ENCODE measurements at regions not wholly inside any gene's neighbourhood (a gene's known extent, or its start where the extent isn't known, plus 50 kb on each side); places are given as distances from the start of the nearest gene placed in this dataset.

GRCh38 chr11:131240421-131240820 lies 130.0 kb upstream of the NTM start:
- Histone ChIP-seq H3K9me3 (replicated peaks; ENCODE audit: control insufficient read depth, insufficient read depth, low read depth, low read length) (no peaks in the 10 kb centered on the region), H2AFZ (ENCODE audit: low read depth, low read length) (no peak overlapping the region), H3K4me3 (no peak overlapping the region), H3K27ac (ENCODE audit: extremely low read depth, low read depth, low read length) (no peak overlapping the region), H3K36me3 (ENCODE audit: control insufficient read depth, insufficient read depth, low read length) (no peaks in the 10 kb centered on the region), H3K9me1 (ENCODE audit: control insufficient read depth, insufficient read depth, low read length) (no peaks in the 10 kb centered on the region), H3K27me3 (ENCODE audit: control insufficient read depth in 2 of 2, insufficient read depth in 2 of 2, low read length in 2 of 2) (peaks cover 0 to 5% of the 10 kb centered on the region in 2 experiments; a peak in 1 of 5 replicates), H3K4me2 (ENCODE audit: insufficient read depth, low read length) (no peak overlapping the region), H4K20me1 (replicated peaks; ENCODE audit: control insufficient read depth, insufficient read depth, low read length) (no peaks in the 10 kb centered on the region), H3K9ac (ENCODE audit: insufficient read depth in 1 of 2, low read depth in 2 of 2, low read length in 2 of 2) (no peak overlapping the region), H3K79me2 (ENCODE audit: control insufficient read depth, insufficient read depth, low read length) (no peaks in the 10 kb centered on the region), H3K4me1 (replicated peaks in 1 of 2; ENCODE audit: control insufficient read depth in 2 of 2, insufficient read depth in 2 of 2, low read length in 2 of 2) (no peaks in the 10 kb centered on the region)
- TF ChIP-seq BRF1 (IDR thresholded peaks at IDR 0.05; ENCODE audit: borderline replicate concordance, extremely low read depth, insufficient read length) (no peak), YBX1 (IDR thresholded peaks at IDR 0.05) (no peak), NRF1 (conservative IDR thresholded peaks at IDR 0.05 in 1 of 2, IDR thresholded peaks at IDR 0.05 in 1 of 2) (no peak), LCOR (CRISPR knock-in tag; IDR thresholded peaks at IDR 0.05) (no peak), SMAD4 (CRISPR knock-in tag; conservative IDR thresholded peaks at IDR 0.05) (no peak), ZNF586 (CRISPR knock-in tag; conservative IDR thresholded peaks at IDR 0.05) (no peak), FOXA3 (CRISPR knock-in tag; conservative IDR thresholded peaks at IDR 0.05 in 1 of 2, IDR thresholded peaks at IDR 0.05 in 1 of 2) (no peak), ZFP1 (CRISPR knock-in tag; IDR thresholded peaks at IDR 0.05) (no peak), CSDE1 (IDR thresholded peaks at IDR 0.05) (no peak), EGR1 (conservative IDR thresholded peaks at IDR 0.05) (no peak), ZBTB9 (CRISPR knock-in tag; IDR thresholded peaks at IDR 0.05) (no peak), SMARCA5 (IDR thresholded peaks at IDR 0.05) (no peak), E2F3 (CRISPR knock-in tag; IDR thresholded peaks at IDR 0.05) (no peak), CBFB (CRISPR knock-in tag; IDR thresholded peaks at IDR 0.05) (no peak), SNRNP70 (optimal IDR thresholded peaks at IDR 0.05; ENCODE audit: low read depth, low read length) (no peak), NFXL1 (CRISPR knock-in tag; IDR thresholded peaks at IDR 0.05) (no peak)
- TF ChIP-seq, protein P1, sequence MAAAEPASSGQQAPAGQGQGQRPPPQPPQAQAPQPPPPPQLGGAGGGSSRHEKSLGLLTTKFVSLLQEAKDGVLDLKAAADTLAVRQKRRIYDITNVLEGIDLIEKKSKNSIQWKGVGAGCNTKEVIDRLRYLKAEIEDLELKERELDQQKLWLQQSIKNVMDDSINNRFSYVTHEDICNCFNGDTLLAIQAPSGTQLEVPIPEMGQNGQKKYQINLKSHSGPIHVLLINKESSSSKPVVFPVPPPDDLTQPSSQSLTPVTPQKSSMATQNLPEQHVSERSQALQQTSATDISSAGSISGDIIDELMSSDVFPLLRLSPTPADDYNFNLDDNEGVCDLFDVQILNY (CRISPR knock-in tag; IDR thresholded peaks at IDR 0.05): no peak
- TF ChIP-seq, protein P2, sequence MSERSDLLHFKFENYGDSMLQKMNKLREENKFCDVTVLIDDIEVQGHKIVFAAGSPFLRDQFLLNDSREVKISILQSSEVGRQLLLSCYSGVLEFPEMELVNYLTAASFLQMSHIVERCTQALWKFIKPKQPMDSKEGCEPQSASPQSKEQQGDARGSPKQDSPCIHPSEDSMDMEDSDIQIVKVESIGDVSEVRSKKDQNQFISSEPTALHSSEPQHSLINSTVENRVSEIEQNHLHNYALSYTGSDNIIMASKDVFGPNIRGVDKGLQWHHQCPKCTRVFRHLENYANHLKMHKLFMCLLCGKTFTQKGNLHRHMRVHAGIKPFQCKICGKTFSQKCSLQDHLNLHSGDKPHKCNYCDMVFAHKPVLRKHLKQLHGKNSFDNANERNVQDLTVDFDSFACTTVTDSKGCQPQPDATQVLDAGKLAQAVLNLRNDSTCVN (CRISPR knock-in tag; IDR thresholded peaks at IDR 0.05): no peak
- TF ChIP-seq, protein P3, sequence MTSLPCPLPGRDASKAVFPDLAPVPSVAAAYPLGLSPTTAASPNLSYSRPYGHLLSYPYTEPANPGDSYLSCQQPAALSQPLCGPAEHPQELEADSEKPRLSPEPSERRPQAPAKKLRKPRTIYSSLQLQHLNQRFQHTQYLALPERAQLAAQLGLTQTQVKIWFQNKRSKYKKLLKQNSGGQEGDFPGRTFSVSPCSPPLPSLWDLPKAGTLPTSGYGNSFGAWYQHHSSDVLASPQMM (CRISPR knock-in tag; IDR thresholded peaks at IDR 0.05): no peak
- no TSS peak for BruUV-seq (replicated peaks)
- intact Hi-C loops (cut with micrococcal nuclease): no loop called here
- DNase-seq (ENCODE audit: extremely low read depth in 1 of 4, low spot score in 3 of 4): no peak
- ChIA-PET CTCF (ENCODE audit: low intra/inter-chr PET ratio) (no interaction called here), POLR2A (interaction anchor here (0.6 kb wide), 1 partner anchor 16 kb away, joined by 3 read pairs; no protein-coding TSS in a partner anchor)
- in situ Hi-C loops (cut with MboI): no loop called here
- FAIRE-seq: no peak
- ATAC-seq: no peak
- WGBS (ENCODE audit: insufficient coverage, low coverage, missing lambda C conversion rate): 0% methylated on average over 5 of the region's 7 CpGs

Data from K562 (cell line).